Fibroblast of lung (primary cell): ENCODE measurements at regions not wholly inside any gene's neighbourhood (a gene's known extent, or its start where the extent isn't known, plus 50 kb on each side); places are given as distances from the start of the nearest gene placed in this dataset.
A peak's percentile ranks its signal among the peaks of the same experiment; 100 is the strongest.

Source experiments
- DNase-seq, 2 donors: peaks; one replicate each; pipeline versions ENCODE4 v3.0.0 to v3.0.0-alpha.2; 2010; ENCODE audit warnings: low read depth in 2 of 2
- H2AFZ ChIP-seq: 2 replicates; pipeline ENCODE4 v1.5.1; 2012; ENCODE audit warnings: low read length, control low read depth, inconsistent platforms
- H3K27ac ChIP-seq: 2 replicates; pipeline ENCODE4 v1.5.1; 2011; ENCODE audit warnings: low read length, control low read depth; ENCODE audit not compliant: insufficient read depth
- H3K27me3 ChIP-seq: 2 replicates; pipeline ENCODE4 v1.5.1; 2011; ENCODE audit warnings: mild to moderate bottlenecking, low read length; ENCODE audit not compliant: control insufficient read depth, insufficient read depth
- H3K36me3 ChIP-seq: 2 replicates; pipeline ENCODE4 v1.5.1; 2011; ENCODE audit warnings: low read length; ENCODE audit not compliant: control insufficient read depth, insufficient read depth
- H3K4me1 ChIP-seq: 2 replicates; pipeline ENCODE4 v1.5.1; 2011; ENCODE audit warnings: low read length; ENCODE audit not compliant: control insufficient read depth, insufficient read depth; ENCODE audit errors: extremely low read depth
- H3K4me2 ChIP-seq: 2 replicates; pipeline ENCODE4 v1.5.1; 2011; ENCODE audit warnings: low read length, control low read depth; ENCODE audit not compliant: insufficient read depth; ENCODE audit errors: extremely low read depth
- H3K4me3 ChIP-seq, 4 experiments: fragments of 200-600 bp in 1 of 4; sonication (generic) in 1 of 4; replicated peaks in 1 of 4; 2 replicates each; pipeline ENCODE4 v1.5.1; 2011 to 2016; ENCODE audit warnings: low read length in 4 of 4, low read depth in 3 of 4, mild to moderate bottlenecking in 3 of 4, control low read depth in 2 of 4, inconsistent platforms in 1 of 4, mixed read lengths in 1 of 4; ENCODE audit not compliant: insufficient read depth in 1 of 4; ENCODE audit errors: control extremely low read depth in 1 of 4
- H3K79me2 ChIP-seq: 2 replicates; pipeline ENCODE4 v1.5.1; 2012; ENCODE audit warnings: mild to moderate bottlenecking, low read length, inconsistent platforms; ENCODE audit not compliant: control insufficient read depth, insufficient read depth
- H3K9ac ChIP-seq: 2 replicates; pipeline ENCODE4 v1.5.1; 2011; ENCODE audit warnings: mild to moderate bottlenecking, low read length, control low read depth; ENCODE audit not compliant: insufficient read depth
- H3K9me3 ChIP-seq: 2 replicates; pipeline ENCODE4 v1.5.1; 2012; ENCODE audit warnings: low read depth, low read length; ENCODE audit not compliant: control insufficient read depth, insufficient read depth
- H4K20me1 ChIP-seq: 2 replicates; pipeline ENCODE4 v1.5.1; 2011; ENCODE audit warnings: low read length; ENCODE audit not compliant: control insufficient read depth, insufficient read depth; ENCODE audit errors: extremely low read depth
- CTCF ChIP-seq, 2 donors: IDR thresholded peaks in 1 of 2; conservative IDR thresholded peaks in 1 of 2; 1 replicate in 1 of 2; 2 replicates in 1 of 2; pipeline ENCODE4 v1.5.1; 2011 to 2012; ENCODE audit warnings: low read length in 2 of 2, control low read depth in 1 of 2, inconsistent platforms in 1 of 2, low read depth in 1 of 2, mild to moderate bottlenecking in 1 of 2
- EZH2 ChIP-seq: IDR thresholded peaks from 2 replicates; pipeline ENCODE4 v1.5.1; 2012; ENCODE audit warnings: low read length, control low read depth, mild to moderate bottlenecking; ENCODE audit errors: missing control alignments

- H3K27ac ChIP-seq: no peak overlapping the region
- H2AFZ ChIP-seq: no peak overlapping the region
- H3K36me3 ChIP-seq: no peaks in the 10 kb centered on the region
- peaks cover 2% of the 10 kb centered on the region for H3K27me3 ChIP-seq
- H3K4me3 ChIP-seq: no peak overlapping the region
- H3K4me2 ChIP-seq: no peak overlapping the region
- DNase-seq: no peak
- no peaks in the 10 kb centered on the region for H4K20me1 ChIP-seq
- no peak for TF ChIP-seq EZH2
- TF ChIP-seq CTCF (conservative IDR thresholded peaks at IDR 0.05 in 1 of 2, IDR thresholded peaks at IDR 0.05 in 1 of 2; ENCODE audit: low read depth in 1 of 2, low read length in 2 of 2): no peak
- peaks cover 10% of the 10 kb centered on the region for H3K4me1 ChIP-seq
- no peaks in the 10 kb centered on the region for H3K9me3 ChIP-seq
- no peak overlapping the region for H3K9ac ChIP-seq
- no peaks in the 10 kb centered on the region for H3K79me2 ChIP-seq
Observed at GRCh38 chr1:9440763-9441194, 98.5 kb upstream of the SLC25A33 start.

GRCh38 chr1:9441451-9442133 lies 97.7 kb upstream of the SLC25A33 start:
- no peak overlapping the region for H2AFZ ChIP-seq
- H3K36me3 ChIP-seq: no peaks in the 10 kb centered on the region
- H3K27ac ChIP-seq: no peak overlapping the region
- no peak overlapping the region for H3K4me2 ChIP-seq
- no peak overlapping the region for H3K9ac ChIP-seq
- no peaks in the 10 kb centered on the region for H3K79me2 ChIP-seq
- peaks cover 2% of the 10 kb centered on the region for H3K27me3 ChIP-seq
- H3K4me1 ChIP-seq: peaks cover 10% of the 10 kb centered on the region
- H4K20me1 ChIP-seq: no peaks in the 10 kb centered on the region
- H3K9me3 ChIP-seq: no peaks in the 10 kb centered on the region
- H3K4me3 ChIP-seq: no peak overlapping the region
- DNase-seq: peak in 1 of 2 donors; percentile 88
- TF ChIP-seq CTCF (conservative IDR thresholded peaks at IDR 0.05 in 1 of 2, IDR thresholded peaks at IDR 0.05 in 1 of 2; ENCODE audit: low read depth in 1 of 2, low read length in 2 of 2) (no peak), EZH2 (no peak)

- no peaks in the 10 kb centered on the region for H3K9me3 ChIP-seq
- peaks cover 10% of the 10 kb centered on the region for H3K4me1 ChIP-seq
- H3K9ac ChIP-seq: no peak overlapping the region
- H3K4me3 ChIP-seq: no peak overlapping the region
- H4K20me1 ChIP-seq: no peaks in the 10 kb centered on the region
- no peaks in the 10 kb centered on the region for H3K36me3 ChIP-seq
- no peak overlapping the region for H3K4me2 ChIP-seq
- no peak overlapping the region for H2AFZ ChIP-seq
- DNase-seq: peak; percentile 29 to 80
- H3K79me2 ChIP-seq: no peaks in the 10 kb centered on the region
- TF ChIP-seq CTCF (conservative IDR thresholded peaks at IDR 0.05 in 1 of 2, IDR thresholded peaks at IDR 0.05 in 1 of 2; ENCODE audit: low read depth in 1 of 2, low read length in 2 of 2): peak in 1 of 2 donors; percentile 4
- TF ChIP-seq EZH2: no peak
- peaks cover 2% of the 10 kb centered on the region for H3K27me3 ChIP-seq
- no peak overlapping the region for H3K27ac ChIP-seq
Observed at GRCh38 chr1:9442278-9442846, 96.9 kb upstream of the SLC25A33 start.
